Fibroblast of the conjunctiva (primary cell): ENCODE measurements at regions not wholly inside any gene's neighbourhood (a gene's known extent, or its start where the extent isn't known, plus 50 kb on each side); places are given as distances from the start of the nearest gene placed in this dataset.

Source experiments
- DNase-seq: peaks from one replicate; pipeline ENCODE4 v3.0.0-alpha.2; 2010; ENCODE audit warnings: low read depth

- no peak for DNase-seq
These were observed 93.2 kb downstream of the FOXF2 start for GRCh38 chr6:1482381-1483166.

DNA sequence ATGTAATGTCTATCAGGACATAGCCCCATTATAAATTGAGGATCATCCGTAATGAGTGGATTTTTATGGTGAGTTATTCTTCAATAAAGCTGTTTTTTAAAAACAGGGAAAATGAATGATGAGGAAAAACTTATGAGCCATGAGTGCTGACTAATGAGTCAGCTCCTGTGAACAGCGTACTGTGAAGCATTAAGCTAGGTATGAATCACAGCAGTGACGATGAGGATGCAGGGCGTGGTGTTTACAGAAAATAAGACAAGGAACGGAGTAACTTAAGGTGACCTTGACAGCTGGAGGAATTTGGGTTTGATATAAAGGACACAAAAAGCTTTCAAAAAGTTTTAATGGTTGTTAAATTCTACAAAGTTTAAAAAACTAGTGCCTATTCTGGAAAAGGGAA lies 96.3 kb downstream of the FOXF2 start:
- peak; percentile 67 for DNase-seq

GRCh38 chr6:1486387-1486786 lies 97.0 kb downstream of the FOXF2 start:
- no peak for DNase-seq

DNA sequence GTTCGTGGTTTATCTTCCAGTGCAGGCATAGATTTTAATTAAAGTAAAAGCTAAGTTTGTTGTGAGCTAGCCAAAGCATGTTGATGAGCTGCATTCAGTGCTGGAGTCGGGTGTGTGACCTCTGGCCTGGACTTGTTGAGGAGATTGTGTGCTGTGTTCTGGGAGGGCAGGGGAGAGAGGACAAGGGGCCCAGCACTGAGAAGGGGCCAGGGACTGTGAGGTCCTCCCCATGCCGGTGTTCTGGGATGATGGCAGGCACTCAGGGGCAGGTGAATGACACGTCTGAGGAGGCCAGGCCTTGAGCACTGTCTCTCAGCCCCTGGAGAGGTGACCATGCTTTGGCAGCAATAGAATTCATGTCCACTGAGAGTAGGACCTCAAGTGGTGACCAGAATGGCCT lies 97.9 kb downstream of the FOXF2 start:
- no peak for DNase-seq

DNA sequence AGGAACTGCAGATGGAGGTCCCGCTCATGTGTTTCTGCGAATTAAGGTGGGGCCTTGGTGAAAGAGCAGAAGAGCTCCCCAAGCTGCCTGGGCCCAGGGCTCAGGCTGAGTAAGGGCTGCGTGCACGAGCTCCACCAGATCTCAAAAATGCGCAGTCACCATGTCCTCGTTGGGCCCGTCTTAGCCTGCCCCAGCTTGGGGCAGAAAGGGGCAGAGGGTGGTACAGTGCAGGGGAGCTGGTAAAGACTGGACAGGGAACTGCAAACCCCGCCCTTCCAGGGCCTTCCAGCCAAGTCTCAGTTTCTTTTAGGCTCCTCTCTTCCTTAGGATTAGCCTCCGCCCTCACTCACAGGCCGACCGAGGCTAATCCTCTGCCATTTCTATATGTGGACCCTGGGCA lies 101.6 kb downstream of the FOXF2 start:
- DNase-seq = no peak

DNA sequence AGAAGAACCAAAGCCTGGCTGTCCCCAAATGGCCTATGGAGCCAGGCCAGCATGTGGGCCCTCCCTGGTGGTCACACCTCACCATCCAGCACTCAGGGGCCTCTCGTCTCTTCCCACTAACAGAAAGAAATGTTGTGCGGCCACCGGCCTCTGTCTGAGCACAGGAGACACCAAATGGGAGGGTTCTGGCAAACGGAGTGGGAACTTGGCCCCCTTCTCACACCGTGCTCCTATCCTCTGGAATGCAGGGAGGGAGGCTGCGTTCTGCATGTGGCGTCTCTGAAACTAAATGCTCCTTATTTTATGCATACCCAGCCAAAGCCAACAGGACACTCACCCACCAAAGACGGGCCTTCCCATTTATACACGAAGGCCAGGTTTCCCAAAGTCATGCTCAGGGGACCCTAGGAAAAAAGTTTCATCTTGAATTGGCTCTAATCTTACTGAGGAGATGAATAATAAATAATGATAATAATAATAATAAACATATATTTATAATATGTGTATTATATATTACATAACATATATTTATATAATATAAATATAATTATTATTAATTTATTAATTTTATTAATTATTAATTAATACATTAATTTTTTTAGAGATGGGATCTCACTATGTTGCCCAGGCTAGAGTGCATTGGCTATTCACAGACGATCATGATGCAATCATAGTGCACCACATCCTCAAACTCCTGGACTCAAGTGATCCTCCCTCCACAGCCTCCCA lies 102.4 kb downstream of the FOXF2 start:
- DNase-seq = no peak

GRCh38 chr6:1494671-1495070 lies 105.3 kb downstream of the FOXF2 start:
- DNase-seq = no peak

DNA sequence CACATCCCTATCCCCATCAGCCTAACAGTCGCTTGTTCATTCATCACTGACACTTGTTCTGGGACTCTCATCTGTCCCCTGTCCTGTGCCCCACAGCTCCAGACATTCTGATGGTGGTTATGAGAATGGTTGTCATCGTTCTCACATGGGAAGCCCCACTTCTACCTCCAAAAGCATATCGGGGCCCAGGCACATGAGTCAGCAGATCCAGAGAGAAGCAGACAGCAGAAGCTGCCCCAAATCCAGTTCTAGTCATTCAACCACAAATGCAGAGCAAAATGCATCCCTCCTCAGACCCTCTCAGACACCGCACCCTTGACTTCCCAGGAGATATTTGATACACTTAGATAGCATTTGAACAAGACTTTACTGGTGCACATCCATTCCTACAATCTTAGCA lies 106.0 kb downstream of the FOXF2 start:
- DNase-seq = no peak

DNA sequence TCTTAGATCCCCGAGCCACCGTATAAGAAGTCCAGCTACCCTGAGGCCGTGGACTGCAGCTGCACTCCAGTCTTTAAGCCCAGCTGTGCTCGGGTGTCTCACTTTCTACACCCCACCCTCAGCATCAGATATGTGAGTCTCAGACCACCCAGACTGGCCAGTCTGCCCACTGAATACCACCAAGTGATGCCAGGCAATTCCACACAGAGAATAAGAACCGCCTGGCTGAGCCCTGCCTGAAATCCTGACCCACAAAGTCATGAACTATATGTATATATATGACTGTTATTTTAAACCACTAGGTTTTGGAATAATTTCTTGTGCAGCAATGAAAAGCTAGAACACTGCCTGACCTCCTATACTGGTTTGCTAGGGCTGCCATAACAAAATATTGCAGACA lies 106.7 kb downstream of the FOXF2 start:
- no peak for DNase-seq

- no peak for DNase-seq
These were observed 107.7 kb downstream of the FOXF2 start for GRCh38 chr6:1496836-1497760.

DNA sequence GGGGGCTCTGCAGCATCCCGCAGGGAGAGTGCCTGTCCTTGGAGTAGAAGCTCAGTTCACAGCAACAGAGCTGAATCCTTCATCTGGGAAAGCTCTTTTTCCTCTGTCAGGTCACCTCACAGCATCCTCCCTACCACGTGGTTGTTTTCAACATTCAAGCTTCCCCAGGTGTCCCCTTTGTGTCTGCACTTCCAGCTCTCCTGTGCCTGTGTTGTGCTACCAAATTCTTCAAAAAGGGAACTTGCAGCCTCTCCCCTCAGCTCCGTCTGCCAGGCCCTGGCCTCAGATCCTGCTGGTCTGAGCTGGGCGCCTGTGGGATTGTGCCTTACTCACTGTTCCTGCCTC lies 108.4 kb downstream of the FOXF2 start:
- DNase-seq = no peak

- DNase-seq = no peak
These were observed 109.2 kb downstream of the FOXF2 start for GRCh38 chr6:1498491-1499113.

DNA sequence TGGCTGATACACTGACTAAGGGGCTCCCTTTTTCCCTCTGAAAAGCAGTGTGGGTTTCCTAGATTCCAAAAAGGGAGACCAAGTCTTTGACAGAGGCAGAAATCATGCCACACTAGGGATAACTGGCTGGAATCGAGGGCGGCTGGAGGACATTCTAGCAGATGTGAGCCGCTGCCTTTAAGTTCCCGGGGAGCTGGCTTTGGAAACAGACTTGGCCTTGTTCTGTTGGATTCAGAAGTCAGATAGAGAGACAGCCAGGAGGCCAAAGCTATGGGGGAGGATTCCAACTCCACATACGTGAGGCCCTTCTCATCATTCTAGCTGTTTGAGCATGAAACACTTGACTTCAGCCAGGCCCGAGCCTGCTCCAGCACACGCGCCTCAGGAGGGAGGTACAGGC lies 109.9 kb upstream of the FOXC1 start:
- DNase-seq = no peak

DNA sequence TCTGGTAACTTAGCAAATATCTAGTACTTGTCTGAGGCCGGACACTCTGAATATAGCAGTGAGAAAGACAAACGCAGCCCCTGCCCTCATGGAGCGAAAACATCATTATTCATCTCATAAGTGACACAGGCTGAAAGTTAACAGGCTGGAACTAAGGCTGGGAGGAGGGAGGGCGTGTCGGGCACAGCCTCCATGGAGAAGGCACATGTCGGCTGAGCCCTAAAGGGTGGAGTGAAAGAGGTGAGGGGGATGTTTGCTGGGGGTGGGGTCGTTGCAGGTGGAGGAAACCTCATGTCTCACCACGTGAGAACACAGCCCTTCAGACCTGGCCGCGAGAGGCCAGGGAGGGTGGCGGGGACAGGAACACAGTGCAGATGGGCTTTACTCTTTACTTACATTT lies 108.8 kb upstream of the FOXC1 start:
- no peak for DNase-seq

DNA sequence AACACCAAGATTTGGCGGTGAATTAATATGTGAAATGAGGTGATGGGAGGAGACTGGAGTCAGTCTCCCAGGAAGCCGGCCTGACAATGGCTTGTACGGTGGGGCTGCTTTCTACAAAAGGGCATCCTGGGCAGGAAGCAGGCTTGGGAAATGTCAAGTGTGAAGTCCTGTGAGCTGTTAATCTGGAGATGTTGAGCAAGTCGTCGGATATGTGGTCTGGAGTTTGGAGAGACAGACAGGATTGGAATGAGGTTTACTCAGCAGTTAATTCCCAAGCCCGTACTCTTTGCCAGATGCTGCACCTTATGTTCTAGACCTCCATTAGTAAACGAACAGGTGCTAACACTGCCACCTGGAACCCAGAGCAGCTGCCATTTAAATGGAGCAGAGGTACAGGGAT lies 107.7 kb upstream of the FOXC1 start:
- no peak for DNase-seq

GRCh38 chr6:1503811-1504210 lies 105.9 kb upstream of the FOXC1 start:
- DNase-seq = no peak

GRCh38 chr6:1504465-1504864 lies 105.2 kb upstream of the FOXC1 start:
- DNase-seq = no peak

DNA sequence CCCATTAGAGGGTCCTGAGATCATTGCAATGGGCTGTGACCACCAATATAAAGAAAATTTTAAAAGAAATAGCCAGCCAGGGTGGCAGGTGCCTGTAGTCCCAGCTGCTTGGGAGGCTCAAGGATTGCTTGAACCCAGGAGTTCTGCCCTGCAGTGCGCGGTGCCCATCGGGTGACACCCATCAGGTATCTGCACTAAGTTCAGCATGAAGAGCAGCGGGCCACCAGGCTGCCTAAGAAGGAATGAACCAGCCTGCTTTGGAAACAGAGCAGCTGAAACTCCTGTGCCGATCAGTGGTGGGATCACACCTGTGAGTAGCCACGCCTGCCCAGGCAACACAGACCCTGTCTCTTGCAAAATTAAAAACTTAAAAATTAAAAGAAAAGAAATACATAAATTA lies 102.5 kb upstream of the FOXC1 start:
- DNase-seq = no peak

GRCh38 chr6:1509241-1509640 lies 100.5 kb upstream of the FOXC1 start:
- no peak for DNase-seq

DNA sequence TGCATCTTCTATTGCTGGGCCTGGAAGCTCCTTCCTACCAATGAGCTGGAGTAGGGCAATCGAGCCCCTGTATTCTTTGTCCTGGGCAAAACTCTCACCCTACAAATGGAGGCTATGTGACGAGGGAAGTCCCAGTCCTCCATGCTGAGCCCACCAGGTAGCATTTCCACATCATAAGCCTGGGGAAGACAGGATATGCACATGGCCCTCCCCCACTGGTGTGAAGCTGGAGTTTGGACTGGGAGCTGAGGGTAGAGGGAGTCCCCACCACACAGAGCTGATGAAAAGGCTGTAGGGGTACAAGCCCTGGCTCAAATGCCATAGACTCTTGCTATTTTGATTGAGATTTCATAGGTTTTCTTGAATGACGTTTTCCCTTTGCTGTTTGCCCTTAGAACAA lies 99.5 kb upstream of the FOXC1 start:
- DNase-seq = no peak

- no peak for DNase-seq
These were observed 96.4 kb upstream of the FOXC1 start for GRCh38 chr6:1513215-1513780.

- DNase-seq = no peak
These were observed 95.6 kb upstream of the FOXC1 start for GRCh38 chr6:1514078-1514477.
